CD4-positive, alpha-beta T cell treated with Interleukin-17A for 1 hour (primary cell): ENCODE measurements at regions not wholly inside any gene's neighbourhood (a gene's known extent, or its start where the extent isn't known, plus 50 kb on each side); places are given as distances from the start of the nearest gene placed in this dataset.
"Not testable (repeated sequence)": the region's sequence is repeated elsewhere in the genome, so short reads cannot be mapped to it uniquely, and the experiment has no call there.

Experiments used
- DNase-seq: peaks from one replicate; pipeline ENCODE4 v3.0.0-alpha.2; 2020

DNA sequence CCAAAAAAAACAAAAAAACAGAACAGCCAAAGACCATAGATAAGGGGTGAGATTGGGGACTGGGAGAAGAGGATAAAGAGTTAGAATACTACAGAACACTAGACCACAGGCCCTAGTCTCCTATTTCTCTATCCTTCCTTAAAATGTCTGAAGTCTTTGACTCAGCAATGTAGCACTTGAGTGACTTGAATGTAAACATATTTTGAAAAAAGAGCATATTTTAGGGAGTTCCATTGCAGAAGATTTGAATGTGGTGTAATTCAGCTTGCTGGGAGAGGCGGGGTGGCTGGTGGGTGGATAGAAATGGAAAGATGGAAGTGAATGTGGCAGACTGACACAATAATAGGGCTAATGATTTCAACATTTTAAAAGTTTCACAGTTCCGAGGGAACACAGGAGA lies 144.9 kb downstream of the CHIC2 start:
- no peak for DNase-seq

DNA sequence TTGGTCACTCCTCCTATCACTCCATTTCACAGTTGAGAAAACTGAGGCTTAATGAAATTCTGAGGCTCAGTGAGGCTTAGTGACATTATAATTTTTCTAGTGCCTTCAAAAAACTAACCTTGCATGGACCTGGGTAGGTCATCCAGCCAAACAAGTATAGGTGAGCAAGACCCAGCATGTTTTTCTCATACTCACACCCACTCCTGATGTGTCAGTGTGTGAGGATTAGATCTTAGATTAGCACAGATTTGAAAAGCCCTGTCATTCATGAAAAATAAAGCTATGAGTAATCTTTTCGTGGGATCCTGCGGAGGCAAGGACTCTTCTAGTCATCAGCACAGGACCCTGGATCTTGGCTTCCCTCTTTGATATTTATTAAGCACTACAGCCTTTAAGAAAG lies 146.7 kb downstream of the CHIC2 start:
- no peak for DNase-seq

DNA sequence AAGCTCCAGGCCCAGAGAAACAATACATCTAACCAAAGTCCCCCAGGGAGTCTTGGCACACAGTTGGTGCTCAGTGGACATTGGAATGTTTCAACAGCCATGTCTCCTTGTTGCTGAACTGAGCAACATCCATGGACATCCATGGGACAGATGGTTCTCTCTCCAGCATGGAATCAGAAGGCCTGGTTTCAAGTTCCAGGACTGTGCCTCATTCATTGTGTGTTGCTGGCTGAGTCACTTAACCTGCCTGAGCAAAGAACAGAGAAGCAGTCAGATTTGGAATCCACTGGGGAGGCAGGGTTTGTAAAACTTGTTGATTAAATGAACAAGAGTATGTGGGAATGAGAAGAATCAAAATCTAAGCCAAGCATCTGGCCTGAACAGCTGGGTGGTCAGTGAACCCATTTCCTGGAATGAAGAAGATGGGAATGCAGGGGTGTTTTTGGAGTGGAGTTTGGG lies 147.9 kb downstream of the CHIC2 start:
- no peak for DNase-seq

DNA sequence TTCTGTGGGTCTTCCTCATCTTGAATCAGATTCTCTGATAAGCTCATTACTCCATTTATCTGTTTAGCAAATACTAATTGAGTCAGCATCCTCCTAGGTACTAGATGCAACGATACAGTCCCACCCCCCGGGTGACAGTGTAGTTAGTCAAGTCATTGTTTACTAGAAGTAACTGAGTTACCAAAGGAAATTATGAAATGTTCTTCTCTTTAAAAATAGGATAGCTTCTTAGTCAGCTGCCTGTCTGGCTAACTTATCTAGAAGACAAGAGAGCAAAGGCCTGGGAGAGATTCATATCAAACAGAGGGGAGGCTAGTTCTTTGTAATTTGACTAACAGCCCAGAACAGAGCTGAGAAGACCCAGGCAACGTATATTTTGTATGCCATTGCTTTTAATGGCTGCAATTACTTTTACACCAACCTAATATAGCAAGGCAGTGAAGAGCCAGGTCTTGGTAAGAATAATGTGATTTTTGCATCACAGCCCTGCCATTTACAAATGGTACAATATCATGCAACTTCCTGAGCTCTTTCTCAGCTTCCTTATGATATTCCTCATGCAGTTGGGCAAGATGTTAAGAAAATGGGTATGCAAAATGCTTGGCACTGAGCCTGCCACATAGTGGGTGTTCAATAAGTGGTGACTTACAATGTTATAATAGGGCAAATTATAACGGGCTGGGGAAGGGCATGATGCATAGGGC lies 149.9 kb downstream of the CHIC2 start:
- no peak for DNase-seq

DNA sequence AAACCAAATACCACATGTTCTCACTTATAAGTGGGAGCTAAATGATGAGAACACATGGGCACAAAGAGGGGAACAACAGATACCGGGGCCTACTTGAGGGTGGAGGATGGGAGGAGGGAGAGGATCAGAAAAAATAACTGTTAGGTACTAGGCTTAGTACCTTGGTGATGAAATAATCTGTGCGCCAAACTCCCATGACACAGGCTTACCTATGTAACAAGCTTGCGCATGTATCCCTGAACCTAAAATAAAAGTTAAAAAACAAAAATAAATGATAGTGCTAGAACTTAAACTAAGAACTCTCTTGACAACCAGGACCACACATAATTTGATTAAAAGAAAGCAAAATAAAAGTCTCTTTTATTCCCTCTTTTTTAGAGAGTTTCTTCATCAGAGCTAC lies 150.6 kb downstream of the CHIC2 start:
- no peak for DNase-seq

DNA sequence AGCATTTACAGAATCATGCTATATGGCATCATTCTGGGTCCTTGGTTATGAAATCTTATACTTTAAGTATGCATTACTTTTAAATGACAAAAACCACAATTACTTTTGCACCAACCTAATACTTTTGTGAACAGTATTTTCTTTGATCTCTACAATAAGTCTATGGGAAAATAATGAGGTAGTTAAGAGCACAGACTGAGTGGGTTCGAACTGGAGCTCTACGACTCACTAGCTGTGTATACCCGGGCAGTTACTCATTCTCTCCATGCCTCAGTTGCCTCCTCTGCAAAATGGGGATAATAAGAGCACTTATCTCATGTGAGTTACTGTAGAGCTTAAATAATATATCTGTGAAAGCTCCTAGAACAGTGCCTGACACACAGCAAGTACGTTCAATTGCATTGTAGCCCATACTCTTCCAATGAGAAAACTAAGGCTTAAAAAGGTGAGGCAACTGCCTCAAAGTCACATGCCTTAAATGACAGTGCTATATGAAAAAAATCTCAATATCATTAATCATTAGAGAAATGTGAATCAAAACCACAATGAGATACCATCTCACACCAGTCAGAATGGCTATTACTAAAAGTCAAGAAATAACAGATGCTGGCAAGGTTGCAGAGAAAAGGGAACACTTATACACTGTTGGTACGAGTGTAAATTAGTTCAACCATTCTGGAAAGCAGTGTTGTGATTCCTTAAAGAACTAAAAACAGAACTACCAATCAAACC lies 151.5 kb downstream of the CHIC2 start:
- DNase-seq = no peak

DNA sequence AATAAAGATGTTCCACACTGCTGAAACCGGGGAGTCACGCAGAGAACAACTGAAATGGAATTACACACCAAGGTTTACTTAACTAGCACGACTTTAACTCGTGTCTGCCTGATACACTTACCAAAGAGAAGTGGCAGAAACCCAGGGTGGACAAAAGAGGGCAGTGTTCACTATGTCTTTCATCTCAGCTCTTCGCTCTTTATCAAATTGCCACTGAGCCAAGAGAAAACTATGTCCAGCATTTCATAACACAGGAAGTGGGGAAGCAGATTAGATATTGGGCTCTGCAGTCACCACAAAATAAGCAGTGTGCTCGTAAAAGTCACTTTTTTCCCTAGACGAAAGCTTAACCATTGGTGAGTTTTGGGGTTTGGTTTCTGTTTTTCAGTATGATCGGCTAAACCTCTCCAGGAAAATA lies 155.7 kb downstream of the CHIC2 start:
- DNase-seq = peak; percentile 35

DNA sequence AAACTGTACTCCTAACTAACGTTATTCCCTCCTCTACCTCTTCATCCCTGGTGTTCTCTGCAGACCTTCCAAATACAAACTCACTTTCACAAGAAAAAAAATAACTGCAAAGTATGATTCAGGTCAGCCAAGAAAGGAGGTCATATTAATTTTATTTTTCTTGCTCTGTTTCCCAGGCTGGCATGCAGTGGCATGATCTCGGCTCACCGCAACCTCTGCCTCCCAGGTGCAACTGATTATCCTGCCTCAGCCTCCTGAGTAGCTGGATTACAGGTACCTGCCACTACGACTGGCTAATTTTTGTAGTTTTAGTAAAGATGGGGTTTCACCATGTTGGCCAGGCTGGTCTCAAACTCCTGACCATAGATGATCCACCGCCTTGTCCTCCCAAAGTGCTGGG lies 156.6 kb downstream of the CHIC2 start:
- DNase-seq = no peak

DNA sequence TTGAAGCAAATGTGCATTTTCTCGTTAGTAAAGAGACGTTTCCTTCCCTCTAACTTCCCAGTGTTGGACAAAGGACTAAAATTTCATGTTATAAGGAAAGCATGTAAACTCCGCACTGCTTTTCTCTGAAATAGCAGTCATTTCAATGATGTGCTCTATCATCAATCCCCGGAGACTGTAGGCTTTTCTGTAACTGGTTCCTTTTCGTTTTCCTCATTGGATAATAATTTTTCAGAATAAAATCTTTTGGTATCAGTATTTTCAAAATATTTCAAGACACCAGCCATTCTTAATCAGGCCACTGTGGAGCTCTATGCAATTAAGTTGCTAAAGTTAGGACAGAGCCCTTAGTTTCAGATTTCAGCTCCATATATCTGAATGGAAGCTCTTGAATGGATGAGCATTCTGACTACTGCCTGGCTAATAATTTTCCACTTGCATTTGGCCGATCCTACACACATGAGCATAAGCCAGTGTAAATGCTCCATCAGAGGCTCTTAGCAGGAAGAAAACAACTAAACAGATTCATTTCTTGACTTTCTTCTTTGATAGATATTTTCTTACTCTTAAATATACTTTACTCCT lies 157.7 kb downstream of the CHIC2 start:
- no peak for DNase-seq

DNA sequence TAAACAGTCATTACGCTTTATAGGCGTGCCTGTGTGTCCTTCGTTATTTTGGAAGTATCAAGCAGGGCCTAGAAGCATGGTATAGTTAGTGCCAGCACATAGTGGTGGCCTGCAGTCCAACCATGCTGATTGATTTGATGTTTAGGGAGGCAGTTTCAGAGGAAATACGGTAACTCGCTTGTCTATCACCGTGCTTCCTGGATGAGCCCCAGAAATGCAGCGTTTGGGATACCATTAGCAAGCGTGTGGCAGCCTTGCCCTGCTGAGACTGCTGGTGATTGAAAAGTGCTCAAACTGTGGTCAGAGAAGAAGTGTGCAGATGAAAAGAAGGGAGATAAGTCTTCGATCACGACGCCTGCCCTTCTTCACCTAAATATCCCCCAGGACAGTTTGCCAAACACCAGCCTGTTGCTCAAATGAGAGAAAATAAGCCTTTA lies 158.4 kb downstream of the CHIC2 start:
- no peak for DNase-seq

DNA sequence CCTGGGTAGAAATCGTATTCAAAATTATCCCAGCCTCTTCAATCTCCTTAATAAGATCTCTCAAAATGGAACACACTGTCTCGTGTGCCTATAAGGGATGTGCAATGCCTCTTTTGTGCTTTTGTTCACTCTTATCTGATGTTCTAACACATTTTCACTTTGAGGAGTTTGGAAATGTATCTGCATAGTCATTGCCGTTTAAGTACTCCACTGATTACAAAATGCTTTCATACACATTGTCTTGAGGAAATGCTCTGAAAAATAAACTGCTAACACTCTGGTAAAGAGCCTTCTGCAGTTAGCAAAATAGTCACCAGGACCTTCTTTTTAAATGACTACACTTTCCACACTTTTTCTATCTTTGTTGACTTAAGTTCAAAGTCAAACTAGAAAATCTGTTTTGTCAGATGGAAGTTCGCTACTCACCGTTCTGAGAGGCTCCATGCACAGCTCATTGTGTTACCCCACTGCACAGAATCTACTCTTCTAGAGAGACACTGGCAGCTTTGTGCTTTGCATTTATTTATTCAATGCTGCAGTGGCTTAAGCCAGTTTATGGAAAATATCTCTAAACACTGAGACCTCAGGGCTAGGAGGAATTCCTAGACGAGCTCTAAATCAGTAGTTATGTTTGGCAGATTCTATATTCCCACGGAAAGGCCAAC lies 159.0 kb downstream of the CHIC2 start:
- no peak for DNase-seq

DNA sequence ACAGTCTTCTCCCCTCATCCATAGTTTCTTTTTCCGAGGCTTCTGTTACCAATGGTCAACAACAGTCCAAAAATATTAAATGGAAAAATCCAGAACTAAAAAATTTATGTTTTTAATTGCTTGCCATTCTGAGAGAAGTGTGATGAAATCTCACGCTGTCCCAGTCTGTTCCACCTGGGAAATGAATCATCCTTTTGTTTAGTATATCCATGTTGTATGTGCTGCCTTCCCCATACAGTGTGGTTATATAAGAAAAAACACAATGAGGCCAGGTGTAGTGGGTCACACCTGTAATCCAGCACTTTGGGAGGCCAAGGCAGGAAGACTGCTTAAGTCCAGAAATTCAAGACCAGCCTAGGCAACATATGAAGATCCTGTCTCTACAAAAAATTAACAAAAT lies 161.6 kb downstream of the CHIC2 start:
- no peak for DNase-seq

DNA sequence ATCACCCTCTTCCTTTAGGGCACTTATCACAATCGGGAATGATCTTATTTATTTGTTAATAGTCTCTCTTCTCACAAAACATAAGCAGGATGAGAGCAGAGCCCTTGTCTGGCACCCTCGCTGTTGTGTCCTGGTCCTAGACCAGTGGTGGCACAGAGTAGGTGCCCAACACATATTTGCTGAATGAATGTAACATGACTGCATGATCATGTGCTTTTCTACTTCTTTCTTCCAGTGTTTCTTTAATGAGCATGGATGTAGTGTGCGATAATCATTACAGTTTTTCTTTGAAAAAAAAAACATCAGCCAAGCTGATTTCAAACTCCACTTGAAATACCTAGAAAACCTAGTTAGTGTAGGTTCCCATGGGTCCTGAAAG lies 164.1 kb downstream of the CHIC2 start:
- DNase-seq = no peak

DNA sequence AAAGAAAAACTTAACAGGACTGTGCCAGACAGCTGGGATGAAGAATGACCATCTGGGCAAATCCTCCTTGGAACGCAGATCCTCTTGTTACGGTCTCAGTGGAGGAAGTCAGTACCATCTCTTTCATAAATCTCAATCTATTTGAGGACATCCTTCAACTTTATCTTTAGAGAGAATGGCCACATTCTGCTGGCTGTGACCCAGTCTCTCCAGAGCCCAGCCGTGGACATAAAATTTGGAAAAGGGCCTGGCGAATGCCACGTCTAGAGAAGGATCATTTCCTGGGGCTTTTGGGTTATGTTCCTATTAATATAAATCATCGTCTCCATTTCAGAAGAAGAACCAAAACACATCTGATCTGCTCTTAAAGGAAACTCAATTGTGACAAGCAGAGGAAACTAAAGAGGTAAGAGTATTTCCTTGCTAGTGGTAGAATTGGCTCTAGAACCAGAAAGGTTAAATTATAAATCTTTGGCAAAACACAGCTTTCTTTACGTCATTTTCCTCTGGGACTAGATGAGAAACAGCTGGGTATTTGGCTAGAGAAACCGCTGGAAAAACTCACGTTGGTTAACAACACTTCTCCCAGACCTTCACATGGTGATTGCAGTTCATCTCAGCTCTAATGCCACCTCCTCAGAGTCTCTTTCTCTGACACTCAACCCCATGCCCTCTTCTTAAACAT lies 164.7 kb downstream of the CHIC2 start:
- DNase-seq = no peak

DNA sequence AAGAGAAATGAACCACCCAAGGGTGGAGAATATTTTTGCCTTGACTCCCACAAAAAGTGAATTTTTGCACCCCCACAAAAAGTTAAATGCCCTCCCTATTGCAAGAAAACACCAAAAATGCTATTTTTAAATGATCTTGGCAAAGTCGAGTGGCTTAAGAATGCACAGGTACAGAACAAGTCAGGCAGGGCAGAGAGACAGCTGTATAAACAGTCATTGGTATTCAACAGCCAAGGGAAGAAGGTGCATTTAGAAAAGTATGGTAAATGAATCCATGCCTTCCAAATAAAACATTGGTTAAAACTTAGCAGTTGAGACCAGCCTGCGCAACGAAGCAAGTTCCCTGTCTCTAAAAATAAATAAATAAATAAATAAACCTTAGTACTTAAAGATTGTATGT lies 169.3 kb downstream of the CHIC2 start:
- DNase-seq = no peak

DNA sequence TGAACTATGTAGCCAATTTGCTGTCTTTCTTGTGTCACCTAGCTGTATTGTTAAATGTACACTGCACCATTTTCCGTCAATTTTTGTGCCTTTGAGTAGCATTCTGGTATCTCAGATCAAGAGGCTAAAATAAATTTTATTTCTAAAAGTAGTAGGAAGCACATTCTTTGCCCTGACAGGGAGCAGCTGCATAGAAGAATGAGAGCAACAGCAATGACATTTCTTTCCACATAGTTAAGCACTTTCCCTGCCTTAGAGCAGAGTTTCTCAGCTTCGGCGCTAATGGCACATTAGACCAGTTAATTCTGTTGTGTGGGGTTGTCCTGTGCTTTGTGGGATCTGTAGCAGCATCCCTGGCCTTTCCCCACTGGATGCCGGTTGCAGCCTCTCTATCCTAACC lies 173.9 kb downstream of the CHIC2 start:
- no peak for DNase-seq

DNA sequence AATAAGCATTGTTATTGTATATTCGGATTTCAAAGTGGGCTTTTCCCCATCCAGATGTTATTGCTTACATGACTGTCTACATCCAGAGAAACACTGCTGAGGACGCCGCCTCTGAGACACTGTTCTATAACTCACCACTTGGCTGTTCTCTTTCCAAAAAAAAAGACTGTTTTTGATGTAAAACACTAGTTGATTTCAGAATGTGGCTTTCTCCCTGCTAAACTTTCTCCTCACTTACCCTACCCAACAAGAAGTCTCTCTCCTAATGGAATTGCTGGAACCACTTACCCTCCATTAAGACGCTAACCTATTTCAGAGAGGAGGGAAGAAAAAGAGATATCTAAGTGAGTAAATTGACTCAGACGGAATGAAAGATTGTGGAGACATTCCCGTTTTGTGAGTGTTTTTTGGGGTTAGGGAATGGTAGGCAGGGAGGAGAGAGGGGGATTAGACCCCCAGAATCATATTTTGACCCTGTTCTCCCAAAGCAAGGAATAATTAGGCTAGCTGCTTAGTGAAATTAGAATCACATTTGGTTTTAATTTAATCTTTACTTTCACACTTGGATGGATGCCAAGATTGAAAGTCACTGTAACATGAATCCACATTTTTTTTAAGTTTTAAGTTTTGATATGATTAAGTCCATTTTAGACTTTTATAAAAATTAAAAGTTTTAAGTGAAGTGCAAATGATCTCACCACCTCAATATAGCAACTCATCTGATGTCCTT lies 174.9 kb downstream of the CHIC2 start:
- no peak for DNase-seq

DNA sequence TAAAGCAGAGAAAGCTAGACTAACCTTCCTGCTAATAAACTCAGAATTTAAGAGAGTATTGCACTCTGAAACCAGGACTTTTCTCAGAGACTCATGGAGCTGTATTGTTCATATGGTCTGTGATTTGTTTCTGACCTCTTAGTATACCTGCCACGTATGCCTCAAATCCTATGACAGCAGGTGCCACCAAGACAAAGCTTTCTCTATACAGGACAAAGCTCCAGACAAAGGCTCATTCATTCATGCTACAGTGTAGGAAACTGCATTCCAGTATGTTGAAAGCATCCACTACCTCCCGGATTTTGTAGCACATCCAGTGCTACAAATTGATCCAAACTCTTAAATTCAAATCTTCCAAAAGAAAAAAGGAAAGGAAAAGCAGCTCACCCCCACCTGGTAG lies 178.3 kb downstream of the CHIC2 start:
- DNase-seq = no peak

DNA sequence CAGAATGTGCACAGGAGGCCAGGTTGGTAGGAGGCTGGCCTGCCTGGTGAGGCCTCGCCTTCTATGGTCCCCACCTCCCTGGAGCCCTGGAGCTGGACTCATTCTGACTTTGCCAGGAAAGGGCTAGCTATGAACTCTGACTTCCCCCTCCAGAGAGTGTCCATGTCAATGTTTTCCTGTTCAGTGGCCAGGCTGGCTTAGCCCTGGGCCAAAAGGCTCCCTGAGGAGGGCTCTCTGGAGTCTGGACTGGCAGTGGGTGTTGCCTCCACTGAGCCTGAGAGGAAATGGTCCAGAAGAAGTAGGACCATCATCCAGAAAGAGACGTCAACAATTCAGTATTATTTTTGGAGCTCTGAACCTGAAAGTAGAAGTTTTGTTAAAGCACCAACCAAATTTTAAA lies 178.7 kb downstream of the CHIC2 start:
- DNase-seq = no peak

DNA sequence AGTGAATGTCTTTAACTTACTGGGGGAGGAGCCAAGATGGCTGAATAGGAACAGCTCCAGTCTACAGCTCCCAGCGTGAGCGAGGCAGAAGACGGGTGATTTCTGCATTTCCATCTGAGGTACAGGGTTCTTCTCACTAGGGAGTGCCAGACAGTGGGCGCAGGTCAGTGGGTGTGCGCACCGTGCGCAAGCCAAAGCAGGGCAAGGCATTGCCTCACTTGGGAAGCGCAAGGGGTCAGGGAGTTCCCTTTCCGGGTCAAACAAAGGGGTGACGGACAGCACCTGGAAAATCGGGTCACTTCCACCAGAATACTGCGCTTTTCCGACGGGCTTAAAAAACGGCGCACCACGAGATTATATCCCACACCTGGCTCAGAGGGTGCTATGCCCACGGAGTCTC lies 187.3 kb downstream of the CHIC2 start:
- not testable (repeated sequence) for DNase-seq

DNA sequence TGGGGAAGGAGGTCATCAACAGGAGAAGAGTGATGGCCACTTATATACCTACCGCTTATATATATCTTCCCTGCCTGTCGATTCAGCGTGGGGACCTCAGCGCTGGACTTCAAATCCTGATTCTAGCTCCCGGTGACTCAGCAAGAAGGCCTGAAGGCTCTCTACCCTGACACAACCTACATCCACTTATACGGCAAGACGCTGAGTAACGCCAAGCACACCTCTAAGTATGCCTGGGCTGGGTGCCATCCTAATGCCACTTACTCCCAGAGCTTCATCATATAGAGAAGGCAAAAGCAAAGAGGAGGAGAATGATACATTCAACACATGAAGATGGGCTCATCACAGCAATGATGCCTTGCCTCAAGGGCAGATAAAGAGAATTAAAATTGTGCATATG lies 198.3 kb downstream of the CHIC2 start:
- no peak for DNase-seq

DNA sequence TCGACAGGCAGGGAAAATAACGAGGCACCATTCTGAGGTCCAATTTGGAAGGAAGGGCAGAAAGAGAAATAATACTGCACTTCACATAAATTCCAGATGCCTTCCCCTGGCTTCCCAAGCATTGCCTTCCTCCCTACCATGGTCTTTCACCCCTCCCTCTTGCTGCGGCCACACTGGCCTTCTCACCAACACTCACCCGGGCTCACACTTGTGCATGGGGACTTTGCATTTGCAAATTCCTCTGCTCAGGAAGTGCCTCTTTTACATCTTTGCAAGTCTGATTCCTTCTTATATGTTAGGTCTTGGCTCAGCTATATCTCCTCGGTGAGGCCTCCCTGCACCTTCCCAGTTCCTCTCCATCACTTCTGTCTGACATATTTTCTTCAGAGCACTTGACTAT lies 199.4 kb downstream of the CHIC2 start:
- no peak for DNase-seq
